ENCODE measurements at regions not wholly inside any gene's neighbourhood (a gene's known extent, or its start where the extent isn't known, plus 50 kb on each side); places are given as distances from the start of the nearest gene placed in this dataset.

GRCh38 chr6:14658030-14658429 is 540.5 kb downstream of the CD83 start:
- TF ChIP-seq, protein P1, sequence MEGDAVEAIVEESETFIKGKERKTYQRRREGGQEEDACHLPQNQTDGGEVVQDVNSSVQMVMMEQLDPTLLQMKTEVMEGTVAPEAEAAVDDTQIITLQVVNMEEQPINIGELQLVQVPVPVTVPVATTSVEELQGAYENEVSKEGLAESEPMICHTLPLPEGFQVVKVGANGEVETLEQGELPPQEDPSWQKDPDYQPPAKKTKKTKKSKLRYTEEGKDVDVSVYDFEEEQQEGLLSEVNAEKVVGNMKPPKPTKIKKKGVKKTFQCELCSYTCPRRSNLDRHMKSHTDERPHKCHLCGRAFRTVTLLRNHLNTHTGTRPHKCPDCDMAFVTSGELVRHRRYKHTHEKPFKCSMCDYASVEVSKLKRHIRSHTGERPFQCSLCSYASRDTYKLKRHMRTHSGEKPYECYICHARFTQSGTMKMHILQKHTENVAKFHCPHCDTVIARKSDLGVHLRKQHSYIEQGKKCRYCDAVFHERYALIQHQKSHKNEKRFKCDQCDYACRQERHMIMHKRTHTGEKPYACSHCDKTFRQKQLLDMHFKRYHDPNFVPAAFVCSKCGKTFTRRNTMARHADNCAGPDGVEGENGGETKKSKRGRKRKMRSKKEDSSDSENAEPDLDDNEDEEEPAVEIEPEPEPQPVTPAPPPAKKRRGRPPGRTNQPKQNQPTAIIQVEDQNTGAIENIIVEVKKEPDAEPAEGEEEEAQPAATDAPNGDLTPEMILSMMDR (IDR thresholded peaks at IDR 0.05), result no peak
- no peak for TF ChIP-seq POLR2A (IDR thresholded peaks at IDR 0.05)
